GDM1 (cell line): ENCODE measurements at regions not wholly inside any gene's neighbourhood (a gene's known extent, or its start where the extent isn't known, plus 50 kb on each side); places are given as distances from the start of the nearest gene placed in this dataset.

Source experiments
- DNase-seq: peaks from one replicate; lab custom pipeline; 2025; lab: John Stamatoyannopoulos, UW

DNA sequence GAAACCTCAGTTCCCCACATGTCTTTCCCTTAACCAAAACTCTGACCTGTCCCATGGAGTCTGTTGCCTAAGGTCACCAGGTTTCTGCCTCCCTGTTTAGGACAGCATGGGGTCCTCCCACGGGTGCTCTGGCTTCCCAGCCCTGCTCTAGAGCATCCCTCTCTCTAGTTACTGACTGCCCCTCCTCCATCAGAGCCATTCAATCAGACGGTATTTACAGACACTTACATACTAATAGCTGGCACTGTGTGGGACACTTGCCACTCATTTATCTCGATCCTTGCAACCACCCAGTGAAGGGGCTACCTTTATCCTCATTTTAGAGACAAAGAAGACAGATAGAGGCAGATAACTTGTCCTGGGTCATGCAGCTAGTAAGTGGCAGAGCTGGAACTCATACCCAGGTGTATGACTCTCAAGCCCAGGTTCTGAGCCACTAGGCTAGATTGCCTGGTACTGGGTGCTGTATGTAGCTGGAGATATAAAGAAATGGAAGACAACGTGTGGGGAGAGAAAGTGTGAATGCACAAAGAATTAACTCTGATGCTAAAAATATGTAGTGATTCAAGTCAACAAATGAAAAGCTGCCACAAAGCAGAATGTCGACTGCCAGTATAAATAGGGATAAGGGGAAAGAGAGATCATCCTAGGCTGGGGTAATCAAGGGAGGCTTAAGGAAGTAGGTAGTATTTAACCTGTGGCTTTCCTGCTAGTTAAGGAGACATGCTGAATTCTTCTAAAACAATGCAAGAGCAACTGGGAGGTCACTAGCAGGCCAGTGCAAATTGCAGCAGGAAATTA is 52.5 kb upstream of the PDE8B start:
- no peak for DNase-seq

DNA sequence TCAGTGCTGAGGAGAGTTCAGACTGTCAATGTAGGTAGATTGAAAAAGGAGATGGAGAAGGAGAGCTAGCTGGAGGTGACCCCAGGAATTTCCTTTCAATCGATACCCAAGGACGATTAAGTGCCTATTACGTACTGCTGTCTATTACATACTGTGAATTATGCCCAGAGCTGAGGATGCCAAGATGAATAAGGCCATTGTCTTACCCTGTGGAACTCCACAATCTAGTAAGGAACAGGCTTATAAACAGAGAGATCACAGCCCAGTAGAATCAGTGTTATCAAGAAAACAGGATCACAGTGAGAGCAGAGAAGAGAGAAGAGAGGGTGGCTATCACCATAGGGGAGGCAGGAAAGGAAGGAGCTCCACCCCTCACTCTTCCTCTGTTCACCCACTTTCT is 54.1 kb upstream of the PDE8B start:
- DNase-seq: no peak

DNA sequence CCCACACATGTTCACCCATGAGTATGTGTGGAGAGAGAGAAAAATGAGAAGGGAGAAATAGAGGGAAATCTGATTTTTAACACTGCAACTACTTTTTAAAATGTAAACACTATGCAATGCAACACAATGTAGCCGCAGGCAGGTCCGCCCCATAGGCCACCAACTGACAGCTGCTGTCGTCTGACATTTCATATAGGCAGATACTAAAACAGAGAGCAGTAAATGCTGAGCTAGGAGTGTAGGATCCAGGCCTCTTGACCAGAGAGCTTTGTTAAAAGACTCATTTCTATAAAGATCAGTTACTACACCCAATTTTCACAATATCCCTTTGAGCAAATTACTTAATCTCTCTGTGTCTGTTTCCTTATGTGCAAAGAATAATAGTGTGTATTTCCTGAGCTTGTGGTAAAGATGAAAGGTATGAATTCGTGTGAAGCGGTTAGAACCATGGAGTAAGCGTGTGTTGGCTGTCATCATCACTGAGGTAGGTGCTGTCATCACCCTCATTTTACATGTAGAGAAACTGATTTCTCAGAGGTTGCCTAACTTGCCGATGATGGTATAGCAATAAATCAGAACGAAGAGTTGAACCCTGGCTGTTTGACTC is 55.2 kb upstream of the PDE8B start:
- DNase-seq: no peak

DNA sequence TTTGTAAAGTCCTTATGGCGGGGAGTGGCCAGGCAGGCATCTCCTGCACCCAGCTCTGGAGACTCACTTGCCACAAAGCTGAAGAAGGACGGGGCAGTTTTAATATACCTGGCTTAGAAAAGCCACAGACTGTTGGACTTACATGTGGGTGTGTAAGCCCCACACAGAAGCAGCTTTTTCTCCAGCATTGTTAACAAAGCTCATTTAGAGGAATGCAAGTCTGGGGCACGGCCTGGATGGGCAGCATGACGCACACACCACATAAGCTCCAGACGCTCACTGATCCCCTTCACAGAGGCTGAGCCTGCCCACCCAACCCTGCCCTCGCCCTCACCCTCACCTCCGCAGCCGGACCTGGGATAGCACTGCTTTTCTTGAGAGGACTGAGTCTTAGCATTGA is 58.0 kb upstream of the PDE8B start:
- DNase-seq: no peak

DNA sequence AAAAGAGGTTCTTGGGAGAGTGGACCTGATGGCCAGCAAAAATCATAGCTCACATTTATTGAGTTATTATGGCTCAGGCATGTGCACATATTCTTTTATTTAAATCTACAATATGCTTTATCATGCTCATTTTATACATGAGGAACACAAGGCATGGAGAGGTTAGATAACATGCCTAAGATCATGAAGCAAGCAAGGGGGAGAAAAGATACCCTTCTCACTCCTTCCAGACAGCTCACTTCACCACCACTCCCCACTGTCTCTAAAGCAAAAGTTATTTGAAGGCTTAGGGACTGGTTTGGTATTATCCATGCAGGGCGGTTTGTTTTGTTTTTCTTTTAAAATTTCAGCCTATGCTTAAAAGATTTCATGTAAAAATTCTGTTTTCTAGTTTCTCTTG is 59.0 kb upstream of the PDE8B start:
- no peak for DNase-seq

DNA sequence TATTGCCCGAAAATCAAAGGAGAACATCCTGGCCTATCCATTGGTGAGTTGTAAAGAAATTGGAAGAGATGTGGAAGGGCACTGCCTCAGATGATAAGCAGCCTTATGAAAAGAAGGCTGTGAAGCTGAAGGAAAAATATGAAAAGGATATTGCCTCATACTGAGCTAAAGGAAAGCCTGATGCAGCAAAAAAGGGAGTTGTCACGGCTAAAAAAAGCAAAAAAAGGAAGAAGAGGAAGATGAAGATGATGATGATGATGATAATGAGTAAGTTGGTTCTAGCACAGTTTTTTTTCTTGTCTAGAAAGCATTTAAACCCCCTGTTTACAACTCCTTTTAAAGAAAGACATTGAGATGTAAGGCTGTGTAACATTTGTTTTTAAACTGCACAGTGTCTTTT is 59.8 kb upstream of the ZBED3 start:
- DNase-seq: no peak

DNA sequence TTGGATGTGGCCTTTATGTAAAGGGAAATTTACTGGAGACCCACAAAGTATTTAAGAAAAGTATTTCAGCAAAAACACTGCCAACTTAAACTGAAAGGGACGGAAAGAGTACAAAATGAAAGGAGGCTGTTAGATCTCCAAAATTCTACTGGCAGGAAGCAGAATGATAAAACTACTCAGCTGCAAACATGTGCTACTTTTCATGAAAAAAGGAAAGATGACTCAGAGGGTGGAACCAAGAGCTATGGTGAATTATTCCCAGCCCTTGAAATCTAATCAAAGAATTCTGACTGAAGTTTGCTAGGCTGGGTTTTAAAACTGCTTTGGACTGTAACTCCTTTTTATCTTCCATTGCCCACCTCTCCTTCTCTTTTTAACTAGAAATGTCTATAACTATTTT is 58.6 kb upstream of the ZBED3 start:
- no peak for DNase-seq

DNA sequence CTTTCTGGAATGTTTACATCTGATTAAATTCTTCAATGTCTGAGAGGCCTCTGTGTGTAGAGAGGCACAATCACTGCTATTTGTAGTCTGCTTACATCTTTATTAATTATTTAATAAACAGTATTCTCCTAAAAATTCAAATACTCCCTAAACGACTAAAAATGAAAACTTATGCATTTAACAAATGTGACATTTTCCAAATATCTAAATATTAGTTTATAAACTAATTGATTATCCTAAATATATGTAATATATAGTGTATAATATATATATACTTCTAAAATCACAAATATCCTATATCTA is 57.7 kb upstream of the ZBED3 start:
- no peak for DNase-seq

DNA sequence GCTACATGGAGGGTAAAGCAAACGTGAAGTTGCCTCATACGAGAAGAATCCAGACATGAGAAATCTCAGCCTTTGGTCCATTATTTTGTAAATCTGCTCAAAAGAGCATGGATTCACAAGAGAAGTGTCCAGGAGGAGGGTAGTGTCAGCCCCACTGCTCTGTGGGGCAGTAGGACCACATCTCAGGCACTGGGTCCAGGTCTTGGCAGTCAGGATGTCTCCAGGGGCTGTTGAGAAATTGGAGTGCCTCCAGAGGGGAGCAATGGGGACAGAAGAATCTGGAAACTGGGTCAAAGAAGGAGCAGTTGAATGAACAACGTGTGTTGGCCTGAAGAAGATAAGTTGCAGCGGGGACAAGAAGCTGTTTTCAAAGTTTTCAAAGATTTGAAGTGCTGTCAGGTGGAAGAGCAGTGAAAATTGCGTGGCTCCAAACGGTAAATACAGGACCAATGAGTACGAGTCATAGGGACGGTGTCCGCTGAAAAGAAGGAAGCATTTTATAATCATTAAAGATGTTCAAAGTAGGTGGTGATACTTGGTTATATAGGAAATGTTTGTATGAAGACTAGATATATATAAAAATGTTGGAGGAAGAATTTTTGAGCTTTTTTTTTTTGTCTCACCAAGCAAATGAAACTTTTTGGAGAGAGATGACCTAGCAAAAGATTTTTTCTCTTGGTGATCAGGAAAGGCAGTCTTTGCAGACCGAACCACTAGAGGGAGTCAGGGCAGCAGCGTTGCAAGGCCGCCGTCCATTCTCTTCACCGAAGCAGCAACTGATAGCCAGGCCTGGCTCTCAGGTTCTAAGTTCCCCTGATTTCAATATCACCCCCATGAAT is 57.1 kb upstream of the ZBED3 start:
- peak; percentile 68 for DNase-seq

DNA sequence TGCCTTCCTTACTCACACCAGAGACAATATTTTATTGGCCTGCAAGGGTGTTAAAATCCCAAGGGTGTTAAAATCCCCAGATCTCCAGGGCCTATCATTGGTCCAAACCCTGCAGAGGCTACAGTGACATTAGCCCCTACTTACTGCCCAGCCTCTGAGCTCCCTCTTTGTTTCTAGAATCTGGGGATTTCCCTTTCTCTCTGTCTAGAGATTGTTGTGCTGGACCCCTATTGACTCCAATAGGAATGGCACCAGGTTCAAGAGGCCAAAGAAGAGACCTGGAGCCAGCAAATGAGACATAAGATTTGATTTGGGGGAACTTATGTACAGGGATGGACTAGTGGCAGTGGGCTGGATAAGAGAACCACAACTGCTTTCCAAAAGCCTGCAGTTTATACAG is 53.3 kb upstream of the ZBED3 start:
- no peak for DNase-seq

DNA sequence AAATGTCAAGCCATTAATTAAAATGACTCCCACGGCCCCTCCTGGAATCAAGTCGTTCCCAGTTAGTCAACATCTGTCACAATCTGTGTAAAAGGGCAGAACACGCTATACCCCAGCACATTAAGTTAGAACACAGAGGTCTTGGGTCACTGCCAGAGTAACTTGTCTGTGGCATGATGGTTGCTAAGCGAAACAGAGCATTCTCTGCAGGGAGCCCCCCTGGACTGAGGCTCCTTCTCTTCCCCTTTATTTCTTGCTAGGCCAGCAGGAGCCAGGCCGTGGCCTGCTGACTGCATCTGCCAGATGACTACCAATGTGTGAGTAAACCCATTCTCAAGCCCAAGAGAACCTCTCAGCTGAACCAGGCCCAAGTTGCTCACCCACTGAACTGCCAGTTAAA is 51.9 kb upstream of the ZBED3 start:
- no peak for DNase-seq
